Right atrium auricular region (tissue), 2 donors: ENCODE measurements at regions not wholly inside any gene's neighbourhood (a gene's known extent, or its start where the extent isn't known, plus 50 kb on each side); places are given as distances from the start of the nearest gene placed in this dataset.

Experiments used
- DNase-seq: peaks from one replicate; pipeline ENCODE4 v3.0.0-alpha.2; 2019; ENCODE audit warnings: low spot score
- H3K27ac ChIP-seq, 2 donors: fragments of 200-600 bp; sonication (generic); 1 replicate in 1 of 2; 2 replicates in 1 of 2; pipeline ENCODE4 v1.5.1; 2016 to 2019
- H3K27me3 ChIP-seq, 2 donors: fragments of 200-600 bp; sonication (generic); one replicate each; pipeline versions ENCODE4 v1.5.1 to v1.6.0; 2017 to 2019
- H3K36me3 ChIP-seq: fragments of 200-600 bp; sonication (generic); one replicate; pipeline ENCODE4 v1.5.1; 2016
- H3K4me1 ChIP-seq, 2 donors: fragments of 200-600 bp; sonication (generic); one replicate each; pipeline versions ENCODE4 v1.5.1 to v1.6.0; 2017 to 2019
- H3K4me3 ChIP-seq, 2 donors: fragments of 200-600 bp; sonication (generic); 1 replicate in 1 of 2; 2 replicates in 1 of 2; pipeline ENCODE4 v1.5.1; 2017 to 2019; ENCODE audit warnings: mild to moderate bottlenecking in 1 of 2, moderate library complexity in 1 of 2
- H3K9me3 ChIP-seq, 2 donors: fragments of 200-600 bp; sonication (generic); one replicate each; pipeline ENCODE4 v1.5.1; 2019
- CTCF ChIP-seq, 2 donors: fragments of 200-600 bp; sonication (generic); IDR thresholded peaks; one replicate each; pipeline ENCODE4 v1.5.1; 2019; ENCODE audit warnings: antibody characterized with exemption in 2 of 2

DNA sequence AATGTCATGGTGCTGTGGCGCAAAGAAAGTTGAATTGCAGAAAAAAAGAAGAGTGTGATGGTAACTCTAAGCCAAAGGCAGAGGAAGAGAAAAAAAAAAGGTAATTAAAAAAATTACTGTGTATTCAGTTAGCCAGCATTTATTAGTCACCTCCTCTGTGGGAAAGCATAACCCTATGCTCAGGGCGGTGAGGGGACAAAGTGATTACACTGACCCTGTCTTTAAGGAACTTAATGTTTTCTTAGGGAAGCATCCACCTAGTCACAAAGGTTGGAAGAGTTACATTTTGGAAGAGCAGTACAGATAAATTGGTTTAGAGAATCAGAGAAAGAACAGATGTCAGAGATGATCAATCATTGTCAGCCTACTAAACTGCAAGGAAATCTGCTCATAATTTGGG, 410.3 kb downstream of the CDH11 start:
- Histone ChIP-seq H3K4me3 (no peak overlapping the region), H3K27me3 (no peaks in the 10 kb centered on the region), H3K4me1 (no peaks in the 10 kb centered on the region), H3K9me3 (no peaks in the 10 kb centered on the region), H3K36me3 (no peaks in the 10 kb centered on the region), H3K27ac (no peak overlapping the region)
- no peak for DNase-seq
- no peak for TF ChIP-seq CTCF (IDR thresholded peaks at IDR 0.05)

DNA sequence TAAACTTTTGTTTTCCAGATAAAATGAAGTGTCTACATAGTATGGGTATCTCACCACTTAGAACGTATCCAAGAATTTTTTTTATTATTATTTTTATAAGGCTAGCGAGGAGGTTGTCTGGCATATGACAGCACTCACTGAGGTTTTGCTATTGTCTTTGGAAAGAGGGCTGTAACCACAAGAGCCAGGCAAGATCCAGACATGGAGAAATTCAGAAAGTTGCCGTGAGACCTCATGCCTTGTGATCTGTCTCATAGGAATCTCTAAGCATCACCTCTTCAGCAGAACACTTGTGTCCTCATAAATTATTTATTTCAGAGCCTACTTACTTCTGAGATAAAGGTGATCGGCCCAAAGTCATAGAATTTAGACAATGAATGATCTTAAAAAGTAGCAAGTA, 410.8 kb downstream of the CDH11 start:
- TF ChIP-seq CTCF (IDR thresholded peaks at IDR 0.05): no peak

DNA sequence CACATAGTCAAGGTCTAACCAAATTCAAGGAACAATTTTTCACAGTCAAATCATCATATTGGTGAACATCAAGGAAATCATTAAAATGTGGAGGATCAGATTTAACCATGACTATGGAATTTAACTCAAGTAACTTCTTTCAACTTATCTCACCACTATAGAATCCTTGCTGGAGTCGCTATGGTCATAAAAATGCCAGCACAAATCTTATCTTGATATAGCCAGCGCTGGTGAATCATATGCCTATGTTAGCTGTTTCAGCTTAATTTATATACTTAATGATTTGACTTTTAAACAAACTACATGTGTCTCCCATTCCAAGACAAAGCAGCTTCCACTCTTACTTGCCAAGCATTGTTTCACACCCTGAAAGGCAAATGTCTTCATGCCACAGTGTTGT, 416.4 kb downstream of the CDH11 start:
- H3K9me3 ChIP-seq: no peaks in the 10 kb centered on the region
- no peak overlapping the region for H3K4me3 ChIP-seq
- no peak overlapping the region for H3K27ac ChIP-seq
- H3K27me3 ChIP-seq: no peaks in the 10 kb centered on the region
- DNase-seq: no peak
- no peak for TF ChIP-seq CTCF (IDR thresholded peaks at IDR 0.05)
- no peaks in the 10 kb centered on the region for H3K36me3 ChIP-seq
- no peaks in the 10 kb centered on the region for H3K4me1 ChIP-seq

More for the DNA sequence above, 410.8 kb downstream of the CDH11 start:
- H3K36me3 ChIP-seq: no peaks in the 10 kb centered on the region
- no peak for DNase-seq
- H3K4me1 ChIP-seq: no peaks in the 10 kb centered on the region
- no peak overlapping the region for H3K27ac ChIP-seq
- H3K27me3 ChIP-seq: no peaks in the 10 kb centered on the region
- no peak overlapping the region for H3K4me3 ChIP-seq
- H3K9me3 ChIP-seq: no peaks in the 10 kb centered on the region

DNA sequence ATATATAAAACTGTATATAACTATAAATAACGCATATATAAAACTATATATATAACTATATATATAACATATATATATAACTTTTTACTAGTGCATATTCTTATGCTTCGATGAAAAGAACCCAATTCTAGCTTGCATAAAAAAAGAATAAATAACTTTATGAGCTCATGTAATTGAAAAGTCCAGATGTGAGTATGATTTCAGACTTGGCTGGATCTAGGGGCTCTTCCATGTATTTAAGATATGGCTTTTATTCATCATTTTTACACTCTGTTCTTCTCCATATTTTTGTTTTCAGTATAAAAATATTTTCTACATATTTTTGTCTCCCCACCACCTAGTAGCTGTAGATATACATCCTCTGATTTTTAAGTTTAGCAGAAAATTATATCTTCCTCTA, 417.5 kb downstream of the CDH11 start:
- Histone ChIP-seq H3K4me3 (no peak overlapping the region), H3K9me3 (no peaks in the 10 kb centered on the region), H3K27me3 (no peaks in the 10 kb centered on the region), H3K36me3 (no peaks in the 10 kb centered on the region), H3K27ac (no peak overlapping the region), H3K4me1 (no peaks in the 10 kb centered on the region)
- DNase-seq: no peak
- no peak for TF ChIP-seq CTCF (IDR thresholded peaks at IDR 0.05)

GRCh38 chr16:64702415-64702814, 419.4 kb downstream of the CDH11 start:
- no peaks in the 10 kb centered on the region for H3K9me3 ChIP-seq
- no peak for DNase-seq
- H3K4me1 ChIP-seq: no peaks in the 10 kb centered on the region
- H3K36me3 ChIP-seq: no peaks in the 10 kb centered on the region
- no peak overlapping the region for H3K4me3 ChIP-seq
- no peak for TF ChIP-seq CTCF (IDR thresholded peaks at IDR 0.05)
- no peaks in the 10 kb centered on the region for H3K27me3 ChIP-seq
- no peak overlapping the region for H3K27ac ChIP-seq

DNA sequence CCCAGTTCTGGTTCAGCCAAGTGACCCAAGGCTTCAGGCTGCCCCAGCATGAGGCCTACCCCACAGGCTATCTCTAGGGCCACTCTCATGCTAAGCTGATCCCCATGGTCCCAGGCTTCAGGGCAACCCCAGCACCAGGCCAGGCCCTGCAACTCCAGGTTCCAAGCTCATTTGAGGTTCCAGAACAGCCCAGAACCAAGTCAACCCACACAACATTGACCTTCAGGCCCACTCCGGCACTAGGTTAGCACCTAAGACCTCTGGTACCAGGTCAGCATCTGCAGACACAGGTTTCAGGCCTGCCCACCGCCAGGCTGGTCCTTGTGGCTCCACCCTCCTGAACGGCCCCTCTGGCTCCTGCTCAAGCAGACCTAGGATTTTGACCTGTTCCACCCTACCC, 421.2 kb downstream of the CDH11 start:
- Histone ChIP-seq H3K36me3 (no peaks in the 10 kb centered on the region), H3K4me3 (no peak overlapping the region), H3K4me1 (no peaks in the 10 kb centered on the region), H3K9me3 (no peaks in the 10 kb centered on the region), H3K27ac (no peak overlapping the region), H3K27me3 (no peaks in the 10 kb centered on the region)
- TF ChIP-seq CTCF (IDR thresholded peaks at IDR 0.05): no peak
- DNase-seq: no peak
